Endothelial cell of umbilical vein (primary cell): ENCODE measurements at regions not wholly inside any gene's neighbourhood (a gene's known extent, or its start where the extent isn't known, plus 50 kb on each side); places are given as distances from the start of the nearest gene placed in this dataset.

Source experiments
- BruUV-seq: library from RNA; stranded (reverse); fragments of 400-500 nt; replicated peaks from 2 replicates; lab custom pipeline; 2021; lab: Mats Ljungman, UMichigan
- CTCF ChIA-PET: fragments of 300-600, 350-600 bp; sonication (Branson Sonifier 250); formaldehyde crosslinking; loops from one replicate; lab custom pipeline; 2021; ENCODE audit warnings: antibody characterized with exemption, inconsistent platforms; lab: Charles Lee
- POLR2A ChIA-PET: fragments of 300-600, 350-600 bp; sonication (Branson Sonifier 250); formaldehyde crosslinking; loops from one replicate; lab custom pipeline; 2021; ENCODE audit warnings: antibody characterized with exemption, inconsistent platforms; lab: Charles Lee
- DNase-seq: peaks from one replicate; pipeline ENCODE4 v3.0.0-alpha.2; 2011; ENCODE audit warnings: low read depth, low spot score
- FAIRE-seq: peaks from 2 replicates; lab custom pipeline; 2011; peaks lifted over from hg19 to GRCh38; lab: Jason Lieb, UNC
- H2AFZ ChIP-seq: 2 replicates; pipeline ENCODE4 v1.6.0; 2012; ENCODE audit warnings: low read depth, low read length, control low read depth, inconsistent platforms
- H3K27ac ChIP-seq: 2 replicates; pipeline ENCODE4 v1.5.1; 2011; ENCODE audit warnings: low read depth, mild to moderate bottlenecking, control low read depth, low read length, moderate library complexity; ENCODE audit not compliant: insufficient read depth
- H3K27me3 ChIP-seq, 2 experiments: 2 replicates each; pipeline versions ENCODE4 v1.6.0 to v1.6.1; 2011; ENCODE audit warnings: low read length in 2 of 2, mixed read lengths in 1 of 2; ENCODE audit not compliant: control insufficient read depth in 2 of 2, insufficient read depth in 2 of 2
- H3K36me3 ChIP-seq, 2 experiments: 2 replicates in 1 of 2; 3 replicates in 1 of 2; pipeline ENCODE4 v1.5.1; 2011; ENCODE audit warnings: low read length in 2 of 2, mild to moderate bottlenecking in 1 of 2, moderate library complexity in 1 of 2; ENCODE audit not compliant: control insufficient read depth in 2 of 2, insufficient read depth in 2 of 2; ENCODE audit errors: extremely low read depth in 1 of 2
- H3K4me1 ChIP-seq: 3 replicates; pipeline ENCODE4 v1.5.1; 2011; ENCODE audit warnings: mild to moderate bottlenecking, low read length; ENCODE audit not compliant: control insufficient read depth, insufficient read depth; ENCODE audit errors: extremely low read depth
- H3K4me2 ChIP-seq: 2 replicates; pipeline ENCODE4 v1.6.1; 2011; ENCODE audit warnings: low read length, control low read depth, mixed read lengths; ENCODE audit not compliant: insufficient read depth
- H3K4me3 ChIP-seq, 3 experiments: fragments of 200-600 bp in 1 of 3; sonication (generic), shearing (Covaris generic) in 1 of 3; replicated peaks in 1 of 3; 2 replicates each; pipeline ENCODE4 v1.5.1; 2011 to 2016; ENCODE audit warnings: control low read depth in 3 of 3, low read length in 3 of 3, mild to moderate bottlenecking in 2 of 3, inconsistent platforms in 1 of 3, low read depth in 1 of 3, moderate library complexity in 1 of 3; ENCODE audit not compliant: insufficient read depth in 1 of 3
- H3K79me2 ChIP-seq: 2 replicates; pipeline ENCODE4 v1.6.0; 2012; ENCODE audit warnings: low read length, inconsistent platforms; ENCODE audit not compliant: control insufficient read depth, insufficient read depth
- H3K9ac ChIP-seq: replicated peaks from 2 replicates; pipeline ENCODE3; 2011; ENCODE audit warnings: low read length, control low read depth; ENCODE audit not compliant: insufficient read depth; ENCODE audit errors: extremely low read depth
- H3K9me1 ChIP-seq: replicated peaks from 3 replicates; pipeline ENCODE4 v1.6.0; 2011; ENCODE audit warnings: mild to moderate bottlenecking, low read length; ENCODE audit not compliant: control insufficient read depth, insufficient read depth; ENCODE audit errors: extremely low read depth
- H3K9me3 ChIP-seq: replicated peaks from 2 replicates; pipeline ENCODE4 v1.5.1; 2012; ENCODE audit warnings: low read length, inconsistent platforms; ENCODE audit not compliant: control insufficient read depth, insufficient read depth
- H4K20me1 ChIP-seq: replicated peaks from 2 replicates; pipeline ENCODE3; 2011; ENCODE audit warnings: mild to moderate bottlenecking, low read length; ENCODE audit not compliant: control insufficient read depth, insufficient read depth; ENCODE audit errors: extremely low read depth
- EZH2 ChIP-seq: IDR thresholded peaks from 2 replicates; pipeline ENCODE4 v1.6.1; 2012; ENCODE audit warnings: borderline replicate concordance, low read depth, mild to moderate bottlenecking, moderate library complexity, low read length, inconsistent platforms; ENCODE audit not compliant: severe bottlenecking
- FOS ChIP-seq: IDR thresholded peaks from 2 replicates; pipeline ENCODE4 v1.6.1; 2011; ENCODE audit warnings: mild to moderate bottlenecking, low read length, moderate library complexity, borderline replicate concordance; ENCODE audit not compliant: insufficient read depth
- GATA2 ChIP-seq: IDR thresholded peaks from 2 replicates; pipeline ENCODE4 v1.7.0; 2011; ENCODE audit warnings: low read depth, mild to moderate bottlenecking, moderate library complexity, mixed read lengths, low read length; ENCODE audit not compliant: insufficient read length, insufficient read depth
- JUN ChIP-seq: IDR thresholded peaks from 2 replicates; pipeline ENCODE4 v1.6.1; 2011; ENCODE audit warnings: borderline replicate concordance, low read depth; ENCODE audit not compliant: insufficient read length, insufficient read depth
- MYC ChIP-seq: IDR thresholded peaks from one replicate; pipeline ENCODE4 v1.6.1; 2011; ENCODE audit warnings: mild to moderate bottlenecking, low read depth, low read length
- POLR2A ChIP-seq: IDR thresholded peaks from 2 replicates; pipeline ENCODE4 v1.6.1; 2012; ENCODE audit warnings: low read depth, mild to moderate bottlenecking, control low read depth, low read length
- POLR2AphosphoS5 ChIP-seq: IDR thresholded peaks from 2 replicates; pipeline ENCODE4 v1.6.1; 2012; ENCODE audit warnings: low read depth, mild to moderate bottlenecking, control low read depth, low read length, moderate library complexity; ENCODE audit not compliant: insufficient read depth
- dilution Hi-C: fragments of 300-500 bp; cut with MboI; formaldehyde crosslinking; loops from one replicate; pipeline ENCODE4 v1.15.0; 2019; ENCODE audit warnings: low sequenced_read_pairs; ENCODE audit not compliant: extremely low pct_ligation_motif_present
- intact Hi-C: fragments of 100-400 bp; cut with micrococcal nuclease; formaldehyde crosslinking; loops from one replicate; pipeline ENCODE4 v1.10.0; 2022
- TF ChIP-seq, protein P1 (sequence below): IDR thresholded peaks from 2 replicates; pipeline ENCODE4 v1.6.1; 2011; ENCODE audit not compliant: insufficient read depth, insufficient read length
- TF ChIP-seq, protein P2 (sequence below), 2 donors: IDR thresholded peaks; 1 replicate in 1 of 2; 2 replicates in 1 of 2; pipeline ENCODE4 v1.5.1; 2011; ENCODE audit warnings: low read length in 2 of 2, mild to moderate bottlenecking in 2 of 2, moderate library complexity in 2 of 2, control low read depth in 1 of 2, inconsistent platforms in 1 of 2, low read depth in 1 of 2; ENCODE audit not compliant: insufficient read depth in 1 of 2; ENCODE audit errors: extremely low read depth in 1 of 2

DNA sequence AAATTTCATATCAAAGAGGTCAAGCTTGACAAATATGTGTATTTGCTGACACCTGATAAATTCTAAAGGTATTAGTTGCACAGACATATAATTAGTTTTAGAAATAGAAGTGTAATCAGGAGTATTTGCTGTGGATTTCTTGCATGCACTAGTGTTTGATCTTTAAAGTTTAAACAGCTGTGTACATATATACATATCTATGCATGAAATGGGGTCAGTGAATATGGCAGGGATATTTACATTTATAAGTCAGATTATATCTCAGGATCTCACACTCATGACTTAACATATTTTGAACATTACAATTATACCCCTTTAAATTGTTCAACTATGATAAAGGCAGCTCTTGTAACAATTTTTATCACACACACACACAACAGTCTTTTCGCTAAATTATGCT lies 547.4 kb upstream of the ACTRT1 start:
- dilution Hi-C loops = no loop called here
- BruUV-seq = no TSS peak

More for the DNA sequence above, 547.4 kb upstream of the ACTRT1 start:
- no peak overlapping the region for H3K27ac ChIP-seq
- CTCF ChIA-PET = no interaction called here
- H3K4me2 ChIP-seq = no peak overlapping the region
- H3K4me3 ChIP-seq = no peak overlapping the region
- TF ChIP-seq, protein P1, sequence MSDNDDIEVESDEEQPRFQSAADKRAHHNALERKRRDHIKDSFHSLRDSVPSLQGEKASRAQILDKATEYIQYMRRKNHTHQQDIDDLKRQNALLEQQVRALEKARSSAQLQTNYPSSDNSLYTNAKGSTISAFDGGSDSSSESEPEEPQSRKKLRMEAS = no peak
- TF ChIP-seq EZH2 (no peak), GATA2 (no peak), POLR2A (no peak), FOS (no peak), POLR2AphosphoS5 (no peak), JUN (no peak), MYC (no peak)
- TF ChIP-seq, protein P2, sequence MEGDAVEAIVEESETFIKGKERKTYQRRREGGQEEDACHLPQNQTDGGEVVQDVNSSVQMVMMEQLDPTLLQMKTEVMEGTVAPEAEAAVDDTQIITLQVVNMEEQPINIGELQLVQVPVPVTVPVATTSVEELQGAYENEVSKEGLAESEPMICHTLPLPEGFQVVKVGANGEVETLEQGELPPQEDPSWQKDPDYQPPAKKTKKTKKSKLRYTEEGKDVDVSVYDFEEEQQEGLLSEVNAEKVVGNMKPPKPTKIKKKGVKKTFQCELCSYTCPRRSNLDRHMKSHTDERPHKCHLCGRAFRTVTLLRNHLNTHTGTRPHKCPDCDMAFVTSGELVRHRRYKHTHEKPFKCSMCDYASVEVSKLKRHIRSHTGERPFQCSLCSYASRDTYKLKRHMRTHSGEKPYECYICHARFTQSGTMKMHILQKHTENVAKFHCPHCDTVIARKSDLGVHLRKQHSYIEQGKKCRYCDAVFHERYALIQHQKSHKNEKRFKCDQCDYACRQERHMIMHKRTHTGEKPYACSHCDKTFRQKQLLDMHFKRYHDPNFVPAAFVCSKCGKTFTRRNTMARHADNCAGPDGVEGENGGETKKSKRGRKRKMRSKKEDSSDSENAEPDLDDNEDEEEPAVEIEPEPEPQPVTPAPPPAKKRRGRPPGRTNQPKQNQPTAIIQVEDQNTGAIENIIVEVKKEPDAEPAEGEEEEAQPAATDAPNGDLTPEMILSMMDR (IDR thresholded peaks at IDR 0.05; ENCODE audit: extremely low read depth in 1 of 2, insufficient read depth in 1 of 2, low read depth in 1 of 2, low read length in 2 of 2) = no peak
- intact Hi-C loops = no loop called here
- H2AFZ ChIP-seq = no peak overlapping the region
- H3K27me3 ChIP-seq = no peaks in the 10 kb centered on the region
- H4K20me1 ChIP-seq = no peaks in the 10 kb centered on the region
- H3K79me2 ChIP-seq = no peaks in the 10 kb centered on the region
- H3K9me1 ChIP-seq = no peaks in the 10 kb centered on the region
- H3K9me3 ChIP-seq = no peaks in the 10 kb centered on the region
- H3K36me3 ChIP-seq = no peaks in the 10 kb centered on the region
- DNase-seq (no peak), FAIRE-seq (no peak)
- H3K4me1 ChIP-seq = no peaks in the 10 kb centered on the region
- H3K9ac ChIP-seq = no peak overlapping the region
- POLR2A ChIA-PET = no interaction called here
